MCF 10A (cell line): ENCODE measurements at regions not wholly inside any gene's neighbourhood (a gene's known extent, or its start where the extent isn't known, plus 50 kb on each side); places are given as distances from the start of the nearest gene placed in this dataset.

Source experiments
- BruUV-seq: library from RNA; stranded (reverse); fragments of 400-500 nt; replicated peaks from 2 replicates; lab custom pipeline; 2021; lab: Mats Ljungman, UMichigan
- CTCF ChIA-PET: fragments of 300-600 bp; sonication (Branson Sonifier 250); formaldehyde crosslinking; extraction: SDS; loops from one replicate; lab custom pipeline; 2021; ENCODE audit warnings: antibody characterized with exemption, inconsistent platforms; lab: Yijun Ruan, JAX
- POLR2A ChIA-PET: fragments of 300-600, 350-650 bp; sonication (Branson Sonifier 250); formaldehyde crosslinking; extraction: SDS; loops from one replicate; lab custom pipeline; 2020; ENCODE audit warnings: antibody characterized with exemption, inconsistent platforms; lab: Yijun Ruan, JAX
- DNase-seq: peaks from one replicate; pipeline ENCODE4 v3.0.0-alpha.2; 2018; ENCODE audit not compliant: unreplicated experiment
- H3K27ac Mint-ChIP-seq: one replicate; pipeline ENCODE4 v1.8.0; 2022; ENCODE audit warnings: mild to moderate bottlenecking, low read depth, mixed read lengths; ENCODE audit not compliant: unreplicated experiment
- H3K27me3 Mint-ChIP-seq: one replicate; pipeline ENCODE4 v1.8.0; 2022; ENCODE audit warnings: mixed read lengths; ENCODE audit not compliant: insufficient read depth, unreplicated experiment
- H3K36me3 Mint-ChIP-seq: one replicate; pipeline ENCODE4 v1.8.0; 2022; ENCODE audit warnings: mild to moderate bottlenecking, moderate library complexity, mixed read lengths; ENCODE audit not compliant: insufficient read depth, unreplicated experiment
- H3K4me1 Mint-ChIP-seq: one replicate; pipeline ENCODE4 v1.8.0; 2022; ENCODE audit warnings: mixed read lengths; ENCODE audit not compliant: insufficient read depth, unreplicated experiment
- H3K4me3 Mint-ChIP-seq: one replicate; pipeline ENCODE4 v1.8.0; 2022; ENCODE audit warnings: mild to moderate bottlenecking, moderate library complexity, mixed read lengths; ENCODE audit not compliant: unreplicated experiment
- H3K9me3 Mint-ChIP-seq: one replicate; pipeline ENCODE4 v1.8.0; 2022; ENCODE audit warnings: mixed read lengths; ENCODE audit not compliant: unreplicated experiment
- CTCF ChIP-seq: fragments of 200-600 bp; IDR thresholded peaks from one replicate; pipeline ENCODE4 v1.8.0; 2022; ENCODE audit warnings: antibody characterized with exemption, mild to moderate bottlenecking; ENCODE audit not compliant: unreplicated experiment
- intact Hi-C: fragments of 100-400 bp; cut with micrococcal nuclease; formaldehyde crosslinking; loops from 2 replicates; pipeline ENCODE4 v1.14.1; 2022

- no TSS peak for BruUV-seq
- Mint-ChIP-seq H3K27ac (no peak overlapping the region), H3K9me3 (no peaks in the 10 kb centered on the region), H3K4me3 (no peak overlapping the region), H3K27me3 (no peaks in the 10 kb centered on the region), H3K4me1 (peaks cover 7% of the 10 kb centered on the region), H3K36me3 (peaks cover 39% of the 10 kb centered on the region)
- intact Hi-C loops: no loop called here
- ChIA-PET POLR2A (interaction anchor here (0.6 to 0.7 kb wide), 3 partner anchors 699 to 1072 kb away, joined by 3 to 4 read pairs (median 3); no protein-coding TSS in a partner anchor), CTCF (no interaction called here)
- no peak for TF ChIP-seq CTCF
- DNase-seq: no peak
Observed at GRCh38 chr11:122271137-122271536, 155.1 kb upstream of the BLID start.

- intact Hi-C loops: no loop called here
- Mint-ChIP-seq H3K4me3 (no peak overlapping the region), H3K9me3 (no peaks in the 10 kb centered on the region), H3K27me3 (no peaks in the 10 kb centered on the region), H3K4me1 (peaks cover 7% of the 10 kb centered on the region), H3K36me3 (peaks cover 45% of the 10 kb centered on the region), H3K27ac (no peak overlapping the region)
- ChIA-PET POLR2A (interaction anchor here (0.6 to 0.7 kb wide), 4 partner anchors 24 to 1073 kb away, joined by 3 to 6 read pairs (median 4); no protein-coding TSS in a partner anchor), CTCF (interaction anchor here (0.6 kb wide), 1 partner anchor 1632 kb away, joined by 3 read pairs; no protein-coding TSS in a partner anchor)
- no peak for TF ChIP-seq CTCF
- DNase-seq: no peak
- no TSS peak for BruUV-seq
Observed at GRCh38 chr11:122270535-122270934, 154.5 kb upstream of the BLID start.

- Mint-ChIP-seq H3K27me3 (no peaks in the 10 kb centered on the region), H3K4me1 (peaks cover 7% of the 10 kb centered on the region), H3K27ac (no peak overlapping the region), H3K9me3 (no peaks in the 10 kb centered on the region), H3K36me3 (peaks cover 46% of the 10 kb centered on the region), H3K4me3 (no peak overlapping the region)
- TF ChIP-seq CTCF: no peak
- DNase-seq: no peak
- intact Hi-C loops: no loop called here
- no TSS peak for BruUV-seq
- CTCF ChIA-PET: no interaction called here
- POLR2A ChIA-PET: interaction anchor here (0.6 kb wide), 1 partner anchor 24 kb away, joined by 6 read pairs; no protein-coding TSS in a partner anchor
Observed at GRCh38 chr11:122269824-122270223, 153.8 kb upstream of the BLID start.

GRCh38 chr11:122268601-122269130, 152.7 kb upstream of the BLID start:
- no peaks in the 10 kb centered on the region for H3K27me3 Mint-ChIP-seq
- no peak overlapping the region for H3K27ac Mint-ChIP-seq
- CTCF ChIA-PET: no interaction called here
- no peak overlapping the region for H3K4me3 Mint-ChIP-seq
- no peaks in the 10 kb centered on the region for H3K9me3 Mint-ChIP-seq
- BruUV-seq: no TSS peak
- H3K4me1 Mint-ChIP-seq: peaks cover 7% of the 10 kb centered on the region
- peaks cover 52% of the 10 kb centered on the region for H3K36me3 Mint-ChIP-seq
- intact Hi-C loops: no loop called here
- DNase-seq: no peak
- TF ChIP-seq CTCF: no peak
- POLR2A ChIA-PET: no interaction called here
